Left ventricle myocardium inferior (tissue), 1 donor: ENCODE measurements at regions not wholly inside any gene's neighbourhood (a gene's known extent, or its start where the extent isn't known, plus 50 kb on each side); places are given as distances from the start of the nearest gene placed in this dataset.

ENCODE experiments used
- DNase-seq: peaks from one replicate; pipeline ENCODE4 v3.0.0-alpha.2; 2020
- H3K27ac ChIP-seq: fragments of 200-600 bp; replicated peaks from 2 replicates; pipeline ENCODE4 v1.8.0; 2021
- H3K27me3 ChIP-seq: fragments of 200-600 bp; 2 replicates; pipeline ENCODE4 v1.8.0; 2021; ENCODE audit warnings: low read depth
- H3K36me3 ChIP-seq: fragments of 200-600 bp; 2 replicates; pipeline ENCODE4 v1.8.0; 2021
- H3K4me1 ChIP-seq: fragments of 200-600 bp; 2 replicates; pipeline ENCODE4 v1.8.0; 2021
- H3K4me3 ChIP-seq: fragments of 200-600 bp; 2 replicates; pipeline ENCODE4 v1.8.0; 2021; ENCODE audit warnings: mild to moderate bottlenecking, moderate library complexity
- H3K9me3 ChIP-seq: fragments of 200-600 bp; replicated peaks from 2 replicates; pipeline ENCODE4 v1.8.0; 2021
- CTCF ChIP-seq: fragments of 200-600 bp; IDR thresholded peaks from 2 replicates; pipeline ENCODE4 v1.8.0; 2021; ENCODE audit warnings: antibody characterized with exemption, mild to moderate bottlenecking, borderline replicate concordance
- intact Hi-C: fragments of 100-400 bp; cut with micrococcal nuclease; formaldehyde crosslinking; loops from one replicate; pipeline ENCODE4 v1.11.0; 2022
- donor health status: DM: no; HTN: yes; CAD: no; lungs with severe emphysema.

- no peaks in the 10 kb centered on the region for H3K9me3 ChIP-seq
- intact Hi-C loops = no loop called here
- H3K27ac ChIP-seq = no peak overlapping the region
- H3K4me1 ChIP-seq = no peaks in the 10 kb centered on the region
- H3K27me3 ChIP-seq = no peaks in the 10 kb centered on the region
- no peak for DNase-seq
- H3K36me3 ChIP-seq = no peaks in the 10 kb centered on the region
- TF ChIP-seq CTCF = no peak
- H3K4me3 ChIP-seq = no peak overlapping the region
Observed at GRCh38 chr2:153115141-153115540, 363.4 kb downstream of the RPRM start.

- DNase-seq = no peak
- Histone ChIP-seq H3K9me3 (no peaks in the 10 kb centered on the region), H3K4me3 (no peak overlapping the region), H3K27me3 (no peaks in the 10 kb centered on the region), H3K36me3 (no peaks in the 10 kb centered on the region), H3K27ac (no peak overlapping the region), H3K4me1 (no peaks in the 10 kb centered on the region)
- intact Hi-C loops = no loop called here
- no peak for TF ChIP-seq CTCF
Observed at GRCh38 chr2:153110486-153110885, 368.1 kb downstream of the RPRM start.

GRCh38 chr2:153109793-153110192 lies 368.8 kb downstream of the RPRM start:
- H3K9me3 ChIP-seq = no peaks in the 10 kb centered on the region
- intact Hi-C loops = no loop called here
- no peak overlapping the region for H3K4me3 ChIP-seq
- no peak for TF ChIP-seq CTCF
- no peak for DNase-seq
- no peaks in the 10 kb centered on the region for H3K4me1 ChIP-seq
- H3K27ac ChIP-seq = no peak overlapping the region
- no peaks in the 10 kb centered on the region for H3K36me3 ChIP-seq
- no peaks in the 10 kb centered on the region for H3K27me3 ChIP-seq

GRCh38 chr2:153106802-153107477 lies 371.6 kb downstream of the RPRM start:
- Histone ChIP-seq H3K9me3 (no peaks in the 10 kb centered on the region), H3K36me3 (no peaks in the 10 kb centered on the region), H3K4me1 (no peaks in the 10 kb centered on the region), H3K4me3 (no peak overlapping the region), H3K27me3 (no peaks in the 10 kb centered on the region), H3K27ac (no peak overlapping the region)
- no peak for TF ChIP-seq CTCF
- intact Hi-C loops = no loop called here
- DNase-seq = no peak

GRCh38 chr2:153105829-153106578 lies 372.6 kb downstream of the RPRM start:
- no peak for DNase-seq
- Histone ChIP-seq H3K4me3 (no peak overlapping the region), H3K36me3 (no peaks in the 10 kb centered on the region), H3K9me3 (no peaks in the 10 kb centered on the region), H3K4me1 (no peaks in the 10 kb centered on the region), H3K27me3 (no peaks in the 10 kb centered on the region), H3K27ac (no peak overlapping the region)
- no peak for TF ChIP-seq CTCF
- intact Hi-C loops = no loop called here
